Panc1 (cell line): ENCODE measurements at regions not wholly inside any gene's neighbourhood (a gene's known extent, or its start where the extent isn't known, plus 50 kb on each side); places are given as distances from the start of the nearest gene placed in this dataset.
"Not testable (repeated sequence)": the region's sequence is repeated elsewhere in the genome, so short reads cannot be mapped to it uniquely, and the experiment has no call there.

ENCODE experiments used
- ATAC-seq: fragments of 200-7000 bp; cut with Tn5 transposase; 2 replicates; pipeline ENCODE4 v1.9.1; 2020; ENCODE audit warnings: mild to moderate bottlenecking, moderate library complexity
- BruUV-seq: library from RNA; stranded (reverse); fragments of 400-500 nt; replicated peaks from 2 replicates; lab custom pipeline; 2021; lab: Mats Ljungman, UMichigan
- CTCF ChIA-PET: fragments of 300-600 bp; sonication (Branson Sonifier 250); formaldehyde crosslinking; loops from one replicate; lab custom pipeline; 2022; ENCODE audit warnings: antibody characterized with exemption; lab: Charles Lee
- POLR2A ChIA-PET: fragments of 300-600 bp; sonication (Branson Sonifier 250); formaldehyde crosslinking; loops from one replicate; lab custom pipeline; 2022; ENCODE audit warnings: antibody characterized with exemption; lab: Charles Lee
- DNase-seq: peaks from one replicate; pipeline ENCODE4 v3.0.0-alpha.2; 2010; ENCODE audit warnings: low read depth, low spot score
- H3K27ac ChIP-seq: 2 replicates; pipeline ENCODE4 v1.5.1; 2011; ENCODE audit warnings: mild to moderate bottlenecking, low read length, inconsistent platforms
- H3K27me3 ChIP-seq: fragments of 200-500 bp; sonication (Bioruptor generic); 2 replicates; pipeline ENCODE4 v1.6.0; 2014; ENCODE audit warnings: low read length, inconsistent platforms; ENCODE audit not compliant: control insufficient read depth, insufficient read depth
- H3K36me3 ChIP-seq: fragments of 200-500 bp; sonication (Bioruptor generic); 2 replicates; pipeline ENCODE4 v1.5.1; 2014; ENCODE audit warnings: inconsistent platforms, mild to moderate bottlenecking, low read length, moderate library complexity; ENCODE audit not compliant: control insufficient read depth, insufficient read depth
- H3K4me1 ChIP-seq: 2 replicates; pipeline ENCODE4 v1.5.1; 2011; ENCODE audit warnings: inconsistent platforms, mild to moderate bottlenecking, low read length, moderate library complexity; ENCODE audit not compliant: control insufficient read depth, insufficient read depth
- H3K4me3 ChIP-seq, 2 experiments: 2 replicates each; pipeline ENCODE4 v1.5.1; 2011 to 2012; ENCODE audit warnings: low read depth in 2 of 2, low read length in 2 of 2, mild to moderate bottlenecking in 2 of 2, inconsistent platforms in 1 of 2, moderate library complexity in 1 of 2
- H3K9me3 ChIP-seq: fragments of 200-500 bp; sonication (Bioruptor generic); 2 replicates; pipeline ENCODE4 v1.5.1; 2014; ENCODE audit warnings: low read depth, mild to moderate bottlenecking, inconsistent platforms, low read length, moderate library complexity; ENCODE audit not compliant: control insufficient read depth, insufficient read depth
- CTCF ChIP-seq: fragments of 450-650 bp; IDR thresholded peaks from 2 replicates; pipeline ENCODE4 v1.5.1; 2017; ENCODE audit warnings: mild to moderate bottlenecking
- POLR2AphosphoS5 ChIP-seq: IDR thresholded peaks from 2 replicates; pipeline ENCODE4 v1.6.1; 2012; ENCODE audit warnings: mild to moderate bottlenecking, low read depth, low read length, moderate library complexity
- REST ChIP-seq, 2 experiments: IDR thresholded peaks; 2 replicates each; pipeline ENCODE4 v1.6.1; 2011 to 2012; ENCODE audit warnings: low read depth in 2 of 2, control low read depth in 1 of 2, low read length in 1 of 2, mild to moderate bottlenecking in 1 of 2, moderate library complexity in 1 of 2; ENCODE audit not compliant: insufficient read depth in 1 of 2
- SIN3A ChIP-seq: IDR thresholded peaks from 2 replicates; pipeline ENCODE4 v1.6.1; 2012; ENCODE audit warnings: low read depth, mild to moderate bottlenecking, low read length, moderate library complexity, borderline replicate concordance; ENCODE audit not compliant: insufficient read depth
- TCF7L2 ChIP-seq: IDR thresholded peaks from 2 replicates; pipeline ENCODE4 v1.6.1; 2011; ENCODE audit warnings: mild to moderate bottlenecking, low read depth, low read length, inconsistent platforms
- in situ Hi-C: cut with HindIII; loops from 2 replicates; pipeline ENCODE4 v1.10.0; 2016; ENCODE audit warnings: low sequenced_read_pairs, low pct_unique_long_range_greater_than_20kb
- intact Hi-C: fragments of 100-400 bp; cut with micrococcal nuclease; formaldehyde crosslinking; loops from one replicate; pipeline ENCODE4 v1.10.0; 2022; ENCODE audit not compliant: unreplicated experiment

GRCh38 chr3:81867875-81868274 lies 106.4 kb upstream of the GBE1 start:
- intact Hi-C loops, result no loop called here
- ChIA-PET POLR2A (no interaction called here), CTCF (no interaction called here)
- no peaks in the 10 kb centered on the region for H3K27me3 ChIP-seq
- H3K4me3 ChIP-seq, result no peak overlapping the region
- H3K36me3 ChIP-seq, result no peaks in the 10 kb centered on the region
- no peak for ATAC-seq
- no peak for TF ChIP-seq POLR2AphosphoS5
- no peak for TF ChIP-seq REST (IDR thresholded peaks at IDR 0.05; ENCODE audit: insufficient read depth in 1 of 2, low read depth in 2 of 2, low read length in 1 of 2)
- TF ChIP-seq TCF7L2, result no peak
- TF ChIP-seq CTCF, result no peak
- no peak for TF ChIP-seq SIN3A
- no peaks in the 10 kb centered on the region for H3K9me3 ChIP-seq
- no peak overlapping the region for H3K27ac ChIP-seq
- no TSS peak for BruUV-seq
- H3K4me1 ChIP-seq, result no peaks in the 10 kb centered on the region
- no peak for DNase-seq
- in situ Hi-C loops, result no loop called here

- H3K4me1 ChIP-seq, in situ Hi-C loops, H3K4me3 ChIP-seq, H3K27me3 ChIP-seq, CTCF ChIA-PET, intact Hi-C loops, ATAC-seq, H3K9me3 ChIP-seq, H3K27ac ChIP-seq, DNase-seq, BruUV-seq, POLR2A ChIA-PET, H3K36me3 ChIP-seq: not testable (repeated sequence)
Observed at GRCh38 chr3:81865164-81865563, 103.7 kb upstream of the GBE1 start.

- no TSS peak for BruUV-seq
- in situ Hi-C loops (no loop called here), intact Hi-C loops (no loop called here)
- Histone ChIP-seq H3K9me3 (no peaks in the 10 kb centered on the region), H3K27ac (no peak overlapping the region), H3K36me3 (no peaks in the 10 kb centered on the region), H3K4me3 (no peak overlapping the region), H3K27me3 (no peaks in the 10 kb centered on the region), H3K4me1 (no peaks in the 10 kb centered on the region)
- DNase-seq, result no peak
- CTCF ChIA-PET, result no interaction called here
- TF ChIP-seq POLR2AphosphoS5 (no peak), CTCF (no peak), SIN3A (no peak), REST (IDR thresholded peaks at IDR 0.05; ENCODE audit: insufficient read depth in 1 of 2, low read depth in 2 of 2, low read length in 1 of 2) (no peak), TCF7L2 (no peak)
- no peak for ATAC-seq
- POLR2A ChIA-PET, result no interaction called here
Observed at GRCh38 chr3:81864272-81864671, 102.8 kb upstream of the GBE1 start.
